Naive thymus-derived CD4-positive, alpha-beta T cell (primary cell): ENCODE measurements at regions not wholly inside any gene's neighbourhood (a gene's known extent, or its start where the extent isn't known, plus 50 kb on each side); places are given as distances from the start of the nearest gene placed in this dataset.
A peak's percentile ranks its signal among the peaks of the same experiment; 100 is the strongest.
"Not testable (repeated sequence)": the region's sequence is repeated elsewhere in the genome, so short reads cannot be mapped to it uniquely, and the experiment has no call there.

Experiments used
- ATAC-seq: fragments of 150-1000 bp; cut with Tn5 transposase; 2 replicates; pipeline ENCODE4 v1.10.0; 2021; ENCODE audit warnings: mild to moderate bottlenecking, moderate library complexity
- CTCF ChIA-PET: fragments of 350-600 bp; sonication (Branson Sonifier 250); formaldehyde crosslinking; loops from one replicate; lab custom pipeline; 2021; ENCODE audit warnings: antibody characterized with exemption; lab: Charles Lee
- POLR2A ChIA-PET: fragments of 350-600 bp; sonication (Branson Sonifier 250); formaldehyde crosslinking; loops from one replicate; lab custom pipeline; 2021; ENCODE audit warnings: antibody characterized with exemption, inconsistent platforms; lab: Charles Lee
- DNase-seq, 9 donors: peaks; one replicate each; pipeline versions ENCODE4 v3.0.0 to v3.0.0-alpha.2; 2020 to 2022; ENCODE audit warnings: mixed read lengths in 1 of 9
- H3K27ac ChIP-seq: one replicate; pipeline ENCODE4 v1.7.0; 2013; ENCODE audit warnings: mild to moderate bottlenecking, low read depth, low read length, moderate library complexity
- H3K27me3 ChIP-seq, 2 donors: one replicate each; pipeline ENCODE4 v1.7.0; 2013; ENCODE audit warnings: low read length in 2 of 2, mild to moderate bottlenecking in 2 of 2, moderate library complexity in 2 of 2; ENCODE audit not compliant: control insufficient read depth in 2 of 2, insufficient read depth in 2 of 2
- H3K36me3 ChIP-seq, 3 experiments: 1 replicate in 2 of 3; 2 replicates in 1 of 3; pipeline ENCODE4 v1.7.0; 2013; ENCODE audit warnings: low read length in 3 of 3, mild to moderate bottlenecking in 3 of 3, moderate library complexity in 1 of 3; ENCODE audit not compliant: insufficient read depth in 3 of 3, control insufficient read depth in 2 of 3
- H3K4me1 ChIP-seq, 2 donors: one replicate each; pipeline ENCODE4 v1.7.0; 2013; ENCODE audit warnings: low read length in 2 of 2, mild to moderate bottlenecking in 2 of 2, moderate library complexity in 1 of 2; ENCODE audit not compliant: control insufficient read depth in 2 of 2, insufficient read depth in 2 of 2
- H3K4me3 ChIP-seq: 2 replicates; pipeline ENCODE4 v1.7.0; 2013; ENCODE audit warnings: mild to moderate bottlenecking, low read length
- H3K9me3 ChIP-seq, 3 experiments: 1 replicate in 2 of 3; 2 replicates in 1 of 3; pipeline ENCODE4 v1.7.0; 2013; ENCODE audit warnings: low read length in 3 of 3; ENCODE audit not compliant: control insufficient read depth in 2 of 3
- H3K27ac Mint-ChIP-seq, 9 donors: one replicate each; pipeline ENCODE4 v1.8.0; 2020 to 2022; ENCODE audit warnings: mixed read lengths in 9 of 9, mild to moderate bottlenecking in 8 of 9, moderate library complexity in 5 of 9, inconsistent platforms in 2 of 9
- H3K27me3 Mint-ChIP-seq, 5 donors: one replicate each; pipeline ENCODE4 v1.8.0; 2021 to 2022; ENCODE audit warnings: mixed read lengths in 5 of 5, mild to moderate bottlenecking in 1 of 5
- H3K36me3 Mint-ChIP-seq, 5 donors: one replicate each; pipeline ENCODE4 v1.8.0; 2020 to 2022; ENCODE audit warnings: mixed read lengths in 5 of 5, mild to moderate bottlenecking in 3 of 5, inconsistent platforms in 1 of 5
- H3K4me1 Mint-ChIP-seq, 7 donors: one replicate each; pipeline ENCODE4 v1.8.0; 2020 to 2022; ENCODE audit warnings: mixed read lengths in 7 of 7, mild to moderate bottlenecking in 3 of 7, inconsistent platforms in 1 of 7
- H3K4me3 Mint-ChIP-seq, 10 donors: one replicate each; pipeline ENCODE4 v1.8.0; 2020 to 2022; ENCODE audit warnings: mild to moderate bottlenecking in 10 of 10, mixed read lengths in 10 of 10, moderate library complexity in 6 of 10, inconsistent platforms in 2 of 10
- H3K9me3 Mint-ChIP-seq, 11 donors: one replicate each; pipeline ENCODE4 v1.8.0; 2020 to 2022; ENCODE audit warnings: mixed read lengths in 11 of 11, mild to moderate bottlenecking in 4 of 11, inconsistent platforms in 1 of 11, moderate library complexity in 1 of 11
- intact Hi-C, 2 donors: fragments of 100-400 bp; cut with micrococcal nuclease; formaldehyde crosslinking; loops; one replicate each; pipeline ENCODE4 v1.15.1; 2023

- peaks cover 0 to 4% (median 0%) of the 10 kb centered on the region in 5 donors for H3K36me3 Mint-ChIP-seq
- Histone ChIP-seq H3K4me1 (no peaks in the 10 kb centered on the region), H3K27ac (no peak overlapping the region), H3K4me3 (no peak overlapping the region), H3K27me3 (no peaks in the 10 kb centered on the region), H3K9me3 (no peaks in the 10 kb centered on the region), H3K36me3 (no peaks in the 10 kb centered on the region)
- ChIA-PET CTCF (no interaction called here), POLR2A (interaction anchor here (0.6 kb wide), 1 partner anchor 83 kb away, joined by 4 read pairs; no protein-coding TSS in a partner anchor)
- ATAC-seq (no peak), DNase-seq (no peak)
- intact Hi-C loops = no loop called here
- H3K27me3 Mint-ChIP-seq = peaks cover 0 to 5% (median 0%) of the 10 kb centered on the region in 5 donors
- H3K4me1 Mint-ChIP-seq = peaks cover 0 to 7% (median 3%) of the 10 kb centered on the region in 7 donors
- H3K4me3 Mint-ChIP-seq = no peak overlapping the region
- peaks cover 4 to 23% (median 9%) of the 10 kb centered on the region in 11 donors for H3K9me3 Mint-ChIP-seq
- no peak overlapping the region for H3K27ac Mint-ChIP-seq
These were observed 95.1 kb upstream of the CCDC71L start for GRCh38 chr7:106756071-106756470.

- no peaks in the 10 kb centered on the region for H3K27me3 ChIP-seq
- DNase-seq = no peak
- no peak overlapping the region for H3K4me3 Mint-ChIP-seq
- ATAC-seq = no peak
- peaks cover 0 to 4% (median 0%) of the 10 kb centered on the region in 5 donors for H3K36me3 Mint-ChIP-seq
- ChIA-PET POLR2A (no interaction called here), CTCF (interaction anchor here (1.0 kb wide), 1 partner anchor 9 kb away, joined by 3 read pairs; no protein-coding TSS in a partner anchor)
- peaks cover 4 to 23% (median 9%) of the 10 kb centered on the region in 11 donors for H3K9me3 Mint-ChIP-seq
- H3K9me3 ChIP-seq = no peaks in the 10 kb centered on the region
- intact Hi-C loops = no loop called here
- H3K4me1 ChIP-seq = no peaks in the 10 kb centered on the region
- H3K27ac Mint-ChIP-seq = no peak overlapping the region
- no peak overlapping the region for H3K4me3 ChIP-seq
- no peaks in the 10 kb centered on the region for H3K36me3 ChIP-seq
- H3K27ac ChIP-seq = no peak overlapping the region
- H3K27me3 Mint-ChIP-seq = peaks cover 0 to 4% (median 0%) of the 10 kb centered on the region in 5 donors
- peaks cover 0 to 7% (median 3%) of the 10 kb centered on the region in 7 donors for H3K4me1 Mint-ChIP-seq
These were observed 95.9 kb upstream of the CCDC71L start for GRCh38 chr7:106756884-106757283.

- H3K4me3 ChIP-seq = no peak overlapping the region
- POLR2A ChIA-PET = no interaction called here
- CTCF ChIA-PET = interaction anchor here (1.0 kb wide), 1 partner anchor 10 kb away, joined by 3 read pairs; no protein-coding TSS in a partner anchor
- H3K4me1 ChIP-seq = no peaks in the 10 kb centered on the region
- Mint-ChIP-seq H3K9me3 (peaks cover 4 to 20% (median 9%) of the 10 kb centered on the region in 11 donors), H3K4me1 (peaks cover 0 to 7% (median 2%) of the 10 kb centered on the region in 7 donors), H3K27me3 (peaks cover 0 to 4% (median 0%) of the 10 kb centered on the region in 5 donors), H3K4me3 (no peak overlapping the region), H3K36me3 (peaks cover 0 to 4% (median 0%) of the 10 kb centered on the region in 5 donors), H3K27ac (no peak overlapping the region)
- no peak overlapping the region for H3K27ac ChIP-seq
- no peaks in the 10 kb centered on the region for H3K27me3 ChIP-seq
- intact Hi-C loops = no loop called here
- no peak for DNase-seq
- H3K36me3 ChIP-seq = no peaks in the 10 kb centered on the region
- no peak for ATAC-seq
- no peaks in the 10 kb centered on the region for H3K9me3 ChIP-seq
These were observed 96.9 kb upstream of the CCDC71L start for GRCh38 chr7:106757846-106758245.

- POLR2A ChIA-PET, H3K27me3 Mint-ChIP-seq, DNase-seq, H3K9me3 Mint-ChIP-seq, H3K36me3 Mint-ChIP-seq, H3K27ac ChIP-seq, H3K4me3 Mint-ChIP-seq, CTCF ChIA-PET, H3K36me3 ChIP-seq, ATAC-seq, H3K4me3 ChIP-seq, H3K27ac Mint-ChIP-seq, H3K9me3 ChIP-seq, H3K27me3 ChIP-seq: not testable (repeated sequence)
- peaks cover 2 to 13% of the 10 kb centered on the region in 2 donors for H3K4me1 ChIP-seq
- H3K4me1 Mint-ChIP-seq = peaks cover 13 to 20% (median 18%) of the 10 kb centered on the region in 7 donors
- intact Hi-C loops = loop anchor here in 1 of 2 donors (10.0 kb wide), 1 partner anchor 478 kb away; the partner anchor contains the start of gene NAMPT
These were observed 101.9 kb upstream of the CCDC71L start for GRCh38 chr7:106762845-106763244.

GRCh38 chr7:106763717-106764116 lies 101.4 kb upstream of the PIK3CG start:
- Histone ChIP-seq H3K4me3 (no peak overlapping the region), H3K36me3 (no peaks in the 10 kb centered on the region), H3K27me3 (no peaks in the 10 kb centered on the region), H3K9me3 (no peaks in the 10 kb centered on the region), H3K4me1 (peaks cover 9 to 15% of the 10 kb centered on the region in 2 donors), H3K27ac (no peak overlapping the region)
- Mint-ChIP-seq H3K27me3 (no peaks in the 10 kb centered on the region), H3K4me1 (peaks cover 15 to 27% (median 25%) of the 10 kb centered on the region in 7 donors), H3K9me3 (no peaks in the 10 kb centered on the region), H3K36me3 (peaks cover 0 to 3% (median 0%) of the 10 kb centered on the region in 5 donors), H3K4me3 (no peak overlapping the region), H3K27ac (no peak overlapping the region)
- ATAC-seq (no peak), DNase-seq (no peak)
- ChIA-PET CTCF (no interaction called here), POLR2A (no interaction called here)
- intact Hi-C loops = loop anchor here in 1 of 2 donors (10.0 kb wide), 1 partner anchor 479 kb away; the partner anchor contains the start of gene NAMPT

GRCh38 chr7:106765727-106766355 lies 99.2 kb upstream of the PIK3CG start:
- Histone ChIP-seq H3K4me1 (peaks cover 9 to 15% of the 10 kb centered on the region in 2 donors), H3K27me3 (no peaks in the 10 kb centered on the region), H3K9me3 (no peaks in the 10 kb centered on the region), H3K4me3 (no peak overlapping the region), H3K36me3 (no peaks in the 10 kb centered on the region), H3K27ac (no peak overlapping the region)
- peaks cover 0 to 2% (median 0%) of the 10 kb centered on the region in 11 donors for H3K9me3 Mint-ChIP-seq
- peak overlapping the region in 4 of 9 donors; percentile 1 to 42 (median 18) for H3K27ac Mint-ChIP-seq
- POLR2A ChIA-PET = no interaction called here
- intact Hi-C loops = loop anchor here in 1 of 2 donors (2.0 to 10.0 kb wide), 3 partner anchors 105 to 1824 kb away; partner anchors contain the start of genes CCDC71L and NAMPT
- DNase-seq = no peak
- peaks cover 0 to 3% (median 0%) of the 10 kb centered on the region in 5 donors for H3K36me3 Mint-ChIP-seq
- H3K4me3 Mint-ChIP-seq = no peak overlapping the region
- H3K4me1 Mint-ChIP-seq = peaks cover 15 to 29% (median 28%) of the 10 kb centered on the region in 7 donors
- CTCF ChIA-PET = interaction anchor here (0.6 to 0.7 kb wide), 2 partner anchors 340 to 1231 kb away, joined by 3 to 4 read pairs; no protein-coding TSS in a partner anchor
- no peak for ATAC-seq
- H3K27me3 Mint-ChIP-seq = no peaks in the 10 kb centered on the region
